Skeletal muscle cell (primary cell): ENCODE measurements at regions not wholly inside any gene's neighbourhood (a gene's known extent, or its start where the extent isn't known, plus 50 kb on each side); places are given as distances from the start of the nearest gene placed in this dataset.
A peak's percentile ranks its signal among the peaks of the same experiment; 100 is the strongest.

ENCODE experiments used
- DNase-seq: peaks from one replicate; pipeline ENCODE4 v3.0.0-alpha.2; 2010; ENCODE audit warnings: low read depth
- H3K4me3 ChIP-seq: 2 replicates; pipeline ENCODE4 v1.5.1; 2011; ENCODE audit warnings: low read depth, mild to moderate bottlenecking, control low read depth, low read length, moderate library complexity

- no peak overlapping the region for H3K4me3 ChIP-seq
Measured at GRCh38 chr3:16124636-16125035, 49.8 kb upstream of the GALNT15 start.

More at GRCh38 chr3:16124636-16125035, 49.8 kb upstream of the GALNT15 start:
- peak; percentile 96 for DNase-seq
